LHCN-M2 (cell line): ENCODE measurements at regions not wholly inside any gene's neighbourhood (a gene's known extent, or its start where the extent isn't known, plus 50 kb on each side); places are given as distances from the start of the nearest gene placed in this dataset.

Experiments
- DNase-seq: peaks from one replicate; pipeline ENCODE4 v3.0.0-alpha.2; 2012; ENCODE audit warnings: low read depth

- DNase-seq = no peak
Measured at GRCh38 chr14:89493877-89494634, 77.0 kb upstream of the FOXN3 start.

- DNase-seq = no peak
Measured at GRCh38 chr14:89493406-89493805, 76.4 kb upstream of the FOXN3 start.

- DNase-seq = no peak
Measured at GRCh38 chr14:89491711-89492381, 74.8 kb upstream of the FOXN3 start.

GRCh38 chr14:89490466-89490865 is 73.4 kb upstream of the FOXN3 start:
- no peak for DNase-seq

GRCh38 chr14:89489761-89490437 is 72.9 kb upstream of the FOXN3 start:
- peak; percentile 34 for DNase-seq

GRCh38 chr14:89486961-89487360 is 69.9 kb upstream of the FOXN3 start:
- no peak for DNase-seq

GRCh38 chr14:89486505-89486904 is 69.5 kb upstream of the FOXN3 start:
- no peak for DNase-seq

GRCh38 chr14:89485264-89485663 is 68.2 kb upstream of the FOXN3 start:
- no peak for DNase-seq

- no peak for DNase-seq
Measured at GRCh38 chr14:89484051-89484844, 67.2 kb upstream of the FOXN3 start.

- no peak for DNase-seq
Measured at GRCh38 chr14:89481196-89481595, 64.2 kb upstream of the FOXN3 start.

GRCh38 chr14:89480278-89480677 is 63.2 kb upstream of the FOXN3 start:
- no peak for DNase-seq

- no peak for DNase-seq
Measured at GRCh38 chr14:89479802-89480201, 62.8 kb upstream of the FOXN3 start.

GRCh38 chr14:89477391-89477790 is 60.4 kb upstream of the FOXN3 start:
- no peak for DNase-seq

- no peak for DNase-seq
Measured at GRCh38 chr14:89476354-89476896, 59.4 kb upstream of the FOXN3 start.

- no peak for DNase-seq
Measured at GRCh38 chr14:89474464-89474863, 57.4 kb upstream of the FOXN3 start.

GRCh38 chr14:89473989-89474388 is 57.0 kb upstream of the FOXN3 start:
- DNase-seq = no peak

- no peak for DNase-seq
Measured at GRCh38 chr14:89473569-89473968, 56.5 kb upstream of the FOXN3 start.

- DNase-seq = no peak
Measured at GRCh38 chr14:89470401-89470800, 53.4 kb upstream of the FOXN3 start.

- DNase-seq = no peak
Measured at GRCh38 chr14:89469210-89470198, 52.5 kb upstream of the FOXN3 start.

- DNase-seq = no peak
Measured at GRCh38 chr14:89468566-89468965, 51.5 kb upstream of the FOXN3 start.
